Stimulated activated CD8-positive, alpha-beta memory T cell treated with anti-CD3 and anti-CD28 coated beads, Interleukin-15, amount 100 ng/mL, for 24 hours (primary cell): ENCODE measurements at regions not wholly inside any gene's neighbourhood (a gene's known extent, or its start where the extent isn't known, plus 50 kb on each side); places are given as distances from the start of the nearest gene placed in this dataset.

Source experiments
- DNase-seq: peaks from one replicate; pipeline ENCODE4 v3.0.0-alpha.2; 2020; ENCODE audit warnings: low read depth

- DNase-seq, result no peak
These were observed 152.5 kb upstream of the NAV2 start for GRCh38 chr11:19560156-19560555.

GRCh38 chr11:19559746-19560145 lies 152.9 kb upstream of the NAV2 start:
- DNase-seq, result no peak

- DNase-seq, result no peak
These were observed 154.2 kb upstream of the NAV2 start for GRCh38 chr11:19558189-19558986.

GRCh38 chr11:19557720-19558140 lies 154.9 kb upstream of the NAV2 start:
- DNase-seq, result peak; percentile 44

- DNase-seq, result no peak
These were observed 155.5 kb upstream of the NAV2 start for GRCh38 chr11:19557185-19557584.

- no peak for DNase-seq
These were observed 157.4 kb upstream of the NAV2 start for GRCh38 chr11:19555266-19555665.

- DNase-seq, result peak; percentile 55
These were observed 158.8 kb upstream of the NAV2 start for GRCh38 chr11:19553683-19554333.

- DNase-seq, result no peak
These were observed 159.9 kb upstream of the NAV2 start for GRCh38 chr11:19552656-19553260.

GRCh38 chr11:19552161-19552560 lies 160.5 kb upstream of the NAV2 start:
- DNase-seq, result no peak

- DNase-seq, result no peak
These were observed 161.2 kb upstream of the NAV2 start for GRCh38 chr11:19551457-19551856.

- no peak for DNase-seq
These were observed 165.6 kb upstream of the NAV2 start for GRCh38 chr11:19547044-19547443.

GRCh38 chr11:19546325-19546724 lies 166.3 kb upstream of the NAV2 start:
- no peak for DNase-seq

GRCh38 chr11:19541521-19542049 lies 171.1 kb upstream of the NAV2 start:
- DNase-seq, result no peak

- no peak for DNase-seq
These were observed 172.8 kb upstream of the NAV2 start for GRCh38 chr11:19539861-19540260.

GRCh38 chr11:19537803-19538453 lies 174.7 kb upstream of the NAV2 start:
- no peak for DNase-seq

GRCh38 chr11:19536131-19536530 lies 176.5 kb upstream of the NAV2 start:
- DNase-seq, result no peak

GRCh38 chr11:19530505-19530904 lies 182.1 kb upstream of the NAV2 start:
- DNase-seq, result no peak

GRCh38 chr11:19526119-19526518 lies 186.5 kb upstream of the NAV2 start:
- no peak for DNase-seq

- DNase-seq, result no peak
These were observed 186.9 kb upstream of the NAV2 start for GRCh38 chr11:19525714-19526113.

- DNase-seq, result no peak
These were observed 187.4 kb upstream of the NAV2 start for GRCh38 chr11:19525276-19525675.

- DNase-seq, result no peak
These were observed 188.4 kb upstream of the NAV2 start for GRCh38 chr11:19524171-19524671.

- DNase-seq, result no peak
These were observed 192.0 kb upstream of the NAV2 start for GRCh38 chr11:19520681-19521080.
